ENCODE measurements at regions not wholly inside any gene's neighbourhood (a gene's known extent, or its start where the extent isn't known, plus 50 kb on each side); places are given as distances from the start of the nearest gene placed in this dataset.
A peak's percentile ranks its signal among the peaks of the same experiment; 100 is the strongest.

GRCh38 chr6:145241721-145242120, 493.6 kb downstream of the EPM2A start:
- Mint-ChIP-seq H3K9me3 (no peaks in the 10 kb centered on the region), H3K27ac (peak overlapping the region; percentile 79), H3K27me3 (ENCODE audit: insufficient read depth) (peaks cover 4% of the 10 kb centered on the region; the same call in 1 of the 2 replicates), H3K4me1 (ENCODE audit: low read depth) (peaks cover 17% of the 10 kb centered on the region), H3K36me3 (ENCODE audit: low read depth) (peaks cover 3% of the 10 kb centered on the region; the same call in 1 of the 2 replicates), H3K4me3 (no peak overlapping the region)
- DNase-seq, result no peak
- TF ChIP-seq, protein P1, sequence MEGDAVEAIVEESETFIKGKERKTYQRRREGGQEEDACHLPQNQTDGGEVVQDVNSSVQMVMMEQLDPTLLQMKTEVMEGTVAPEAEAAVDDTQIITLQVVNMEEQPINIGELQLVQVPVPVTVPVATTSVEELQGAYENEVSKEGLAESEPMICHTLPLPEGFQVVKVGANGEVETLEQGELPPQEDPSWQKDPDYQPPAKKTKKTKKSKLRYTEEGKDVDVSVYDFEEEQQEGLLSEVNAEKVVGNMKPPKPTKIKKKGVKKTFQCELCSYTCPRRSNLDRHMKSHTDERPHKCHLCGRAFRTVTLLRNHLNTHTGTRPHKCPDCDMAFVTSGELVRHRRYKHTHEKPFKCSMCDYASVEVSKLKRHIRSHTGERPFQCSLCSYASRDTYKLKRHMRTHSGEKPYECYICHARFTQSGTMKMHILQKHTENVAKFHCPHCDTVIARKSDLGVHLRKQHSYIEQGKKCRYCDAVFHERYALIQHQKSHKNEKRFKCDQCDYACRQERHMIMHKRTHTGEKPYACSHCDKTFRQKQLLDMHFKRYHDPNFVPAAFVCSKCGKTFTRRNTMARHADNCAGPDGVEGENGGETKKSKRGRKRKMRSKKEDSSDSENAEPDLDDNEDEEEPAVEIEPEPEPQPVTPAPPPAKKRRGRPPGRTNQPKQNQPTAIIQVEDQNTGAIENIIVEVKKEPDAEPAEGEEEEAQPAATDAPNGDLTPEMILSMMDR (IDR thresholded peaks at IDR 0.05), result no peak

DNA sequence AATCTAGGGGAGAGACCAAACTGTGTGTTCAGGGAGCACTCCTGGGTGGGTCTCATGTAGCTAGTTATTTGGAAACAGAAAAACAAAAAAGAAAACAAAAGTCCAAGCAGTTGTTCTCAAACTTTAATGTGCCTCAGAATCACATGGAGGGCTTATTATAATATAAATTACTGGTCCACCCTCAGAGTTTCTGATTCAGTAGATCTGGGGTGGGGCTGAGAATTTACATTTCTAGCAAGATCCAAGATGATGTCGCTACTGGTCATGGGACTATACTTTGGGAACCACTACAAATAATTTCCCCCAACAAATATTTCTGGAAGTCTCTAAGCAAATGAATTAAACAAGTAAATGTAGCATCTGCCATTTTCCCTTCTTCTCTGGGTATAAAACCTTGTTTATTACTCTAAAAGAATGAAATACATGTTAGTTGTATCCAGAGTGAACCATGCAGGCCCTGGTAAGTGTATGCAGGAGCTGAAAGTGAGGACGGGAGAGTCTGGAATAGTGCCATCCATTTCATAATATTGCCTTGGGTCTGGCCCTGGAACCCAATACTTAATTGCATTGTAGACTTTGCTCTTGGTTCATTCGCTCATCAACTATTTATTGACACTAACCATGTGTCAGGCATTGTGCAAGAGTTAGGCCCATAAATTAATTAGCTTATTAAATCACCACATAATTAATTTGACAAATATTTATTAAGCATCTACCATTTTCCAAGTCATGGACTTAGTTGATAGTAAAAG, 490.8 kb downstream of the EPM2A start:
- peaks cover 8% of the 10 kb centered on the region; the same call in 1 of the 2 replicates for H3K36me3 Mint-ChIP-seq (ENCODE audit: low read depth)
- H3K27me3 Mint-ChIP-seq (ENCODE audit: insufficient read depth), result peaks cover 6% of the 10 kb centered on the region
- H3K4me3 Mint-ChIP-seq, result no peak overlapping the region
- TF ChIP-seq, protein P1 (IDR thresholded peaks at IDR 0.05), result no peak
- H3K27ac Mint-ChIP-seq, result no peak overlapping the region
- DNase-seq, result no peak
- peaks cover 6% of the 10 kb centered on the region for H3K9me3 Mint-ChIP-seq
- peaks cover 34% of the 10 kb centered on the region for H3K4me1 Mint-ChIP-seq (ENCODE audit: low read depth)

DNA sequence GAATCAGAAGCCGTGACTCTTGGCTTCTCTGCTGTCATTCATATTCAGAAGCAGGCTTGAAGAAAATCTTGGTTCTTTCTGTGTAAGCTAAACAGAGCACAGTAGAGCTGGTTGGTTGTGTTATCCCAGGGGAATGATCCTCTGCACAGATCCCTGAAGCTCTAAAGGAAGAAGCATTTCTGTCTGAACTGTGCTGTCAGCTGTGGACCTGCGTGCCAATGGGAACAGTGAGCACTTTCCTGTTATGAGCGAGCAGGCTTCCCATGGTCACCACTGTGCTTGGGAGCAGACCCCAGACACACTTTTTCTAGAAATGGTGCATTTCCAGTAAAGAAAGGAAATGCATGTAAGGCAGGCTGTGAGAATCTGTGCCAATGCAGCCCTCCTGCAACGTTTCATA, 490.2 kb downstream of the EPM2A start:
- TF ChIP-seq, protein P1 (IDR thresholded peaks at IDR 0.05), result no peak
- H3K4me1 Mint-ChIP-seq (ENCODE audit: low read depth), result peaks cover 34% of the 10 kb centered on the region
- no peak for DNase-seq
- H3K36me3 Mint-ChIP-seq (ENCODE audit: low read depth), result peaks cover 8% of the 10 kb centered on the region; the same call in 1 of the 2 replicates
- H3K27me3 Mint-ChIP-seq (ENCODE audit: insufficient read depth), result peaks cover 6% of the 10 kb centered on the region
- H3K4me3 Mint-ChIP-seq, result no peak overlapping the region
- H3K27ac Mint-ChIP-seq, result no peak overlapping the region
- H3K9me3 Mint-ChIP-seq, result peaks cover 6% of the 10 kb centered on the region

GRCh38 chr6:145247692-145248419, 487.5 kb downstream of the EPM2A start:
- H3K4me3 Mint-ChIP-seq, result peak overlapping the region; percentile 57
- peaks cover 5% of the 10 kb centered on the region; the same call in 1 of the 2 replicates for H3K36me3 Mint-ChIP-seq (ENCODE audit: low read depth)
- peaks cover 6% of the 10 kb centered on the region for H3K9me3 Mint-ChIP-seq
- peaks cover 6% of the 10 kb centered on the region for H3K27me3 Mint-ChIP-seq (ENCODE audit: insufficient read depth)
- TF ChIP-seq, protein P1 (IDR thresholded peaks at IDR 0.05), result no peak
- peaks cover 17% of the 10 kb centered on the region for H3K4me1 Mint-ChIP-seq (ENCODE audit: low read depth)
- DNase-seq, result peak; percentile 87
- H3K27ac Mint-ChIP-seq, result peak overlapping the region; percentile 75

GRCh38 chr6:145250436-145250835, 484.9 kb downstream of the EPM2A start:
- Mint-ChIP-seq H3K27me3 (ENCODE audit: insufficient read depth) (peaks cover 3% of the 10 kb centered on the region; the same call in 1 of the 2 replicates), H3K9me3 (peaks cover 6% of the 10 kb centered on the region), H3K27ac (no peak overlapping the region), H3K4me3 (no peak overlapping the region), H3K4me1 (ENCODE audit: low read depth) (peaks cover 17% of the 10 kb centered on the region), H3K36me3 (ENCODE audit: low read depth) (peaks cover 5% of the 10 kb centered on the region; the same call in 1 of the 2 replicates)
- DNase-seq, result no peak
- TF ChIP-seq, protein P1 (IDR thresholded peaks at IDR 0.05), result no peak

Data from HFFc6 (cell line).